Endothelial cell of umbilical vein (primary cell): ENCODE measurements at regions not wholly inside any gene's neighbourhood (a gene's known extent, or its start where the extent isn't known, plus 50 kb on each side); places are given as distances from the start of the nearest gene placed in this dataset.

Experiments used
- BruUV-seq: library from RNA; stranded (reverse); fragments of 400-500 nt; replicated peaks from 2 replicates; lab custom pipeline; 2021; lab: Mats Ljungman, UMichigan
- CTCF ChIA-PET: fragments of 300-600, 350-600 bp; sonication (Branson Sonifier 250); formaldehyde crosslinking; loops from one replicate; lab custom pipeline; 2021; ENCODE audit warnings: antibody characterized with exemption, inconsistent platforms; lab: Charles Lee
- POLR2A ChIA-PET: fragments of 300-600, 350-600 bp; sonication (Branson Sonifier 250); formaldehyde crosslinking; loops from one replicate; lab custom pipeline; 2021; ENCODE audit warnings: antibody characterized with exemption, inconsistent platforms; lab: Charles Lee
- DNase-seq: peaks from one replicate; pipeline ENCODE4 v3.0.0-alpha.2; 2011; ENCODE audit warnings: low read depth, low spot score
- FAIRE-seq: peaks from 2 replicates; lab custom pipeline; 2011; peaks lifted over from hg19 to GRCh38; lab: Jason Lieb, UNC
- H2AFZ ChIP-seq: 2 replicates; pipeline ENCODE4 v1.6.0; 2012; ENCODE audit warnings: low read depth, low read length, control low read depth, inconsistent platforms
- H3K27ac ChIP-seq: 2 replicates; pipeline ENCODE4 v1.5.1; 2011; ENCODE audit warnings: low read depth, mild to moderate bottlenecking, control low read depth, low read length, moderate library complexity; ENCODE audit not compliant: insufficient read depth
- H3K27me3 ChIP-seq, 2 experiments: 2 replicates each; pipeline versions ENCODE4 v1.6.0 to v1.6.1; 2011; ENCODE audit warnings: low read length in 2 of 2, mixed read lengths in 1 of 2; ENCODE audit not compliant: control insufficient read depth in 2 of 2, insufficient read depth in 2 of 2
- H3K36me3 ChIP-seq, 2 experiments: 2 replicates in 1 of 2; 3 replicates in 1 of 2; pipeline ENCODE4 v1.5.1; 2011; ENCODE audit warnings: low read length in 2 of 2, mild to moderate bottlenecking in 1 of 2, moderate library complexity in 1 of 2; ENCODE audit not compliant: control insufficient read depth in 2 of 2, insufficient read depth in 2 of 2; ENCODE audit errors: extremely low read depth in 1 of 2
- H3K4me1 ChIP-seq: 3 replicates; pipeline ENCODE4 v1.5.1; 2011; ENCODE audit warnings: mild to moderate bottlenecking, low read length; ENCODE audit not compliant: control insufficient read depth, insufficient read depth; ENCODE audit errors: extremely low read depth
- H3K4me2 ChIP-seq: 2 replicates; pipeline ENCODE4 v1.6.1; 2011; ENCODE audit warnings: low read length, control low read depth, mixed read lengths; ENCODE audit not compliant: insufficient read depth
- H3K4me3 ChIP-seq, 3 experiments: fragments of 200-600 bp in 1 of 3; sonication (generic), shearing (Covaris generic) in 1 of 3; replicated peaks in 1 of 3; 2 replicates each; pipeline ENCODE4 v1.5.1; 2011 to 2016; ENCODE audit warnings: control low read depth in 3 of 3, low read length in 3 of 3, mild to moderate bottlenecking in 2 of 3, inconsistent platforms in 1 of 3, low read depth in 1 of 3, moderate library complexity in 1 of 3; ENCODE audit not compliant: insufficient read depth in 1 of 3
- H3K79me2 ChIP-seq: 2 replicates; pipeline ENCODE4 v1.6.0; 2012; ENCODE audit warnings: low read length, inconsistent platforms; ENCODE audit not compliant: control insufficient read depth, insufficient read depth
- H3K9ac ChIP-seq: replicated peaks from 2 replicates; pipeline ENCODE3; 2011; ENCODE audit warnings: low read length, control low read depth; ENCODE audit not compliant: insufficient read depth; ENCODE audit errors: extremely low read depth
- H3K9me1 ChIP-seq: replicated peaks from 3 replicates; pipeline ENCODE4 v1.6.0; 2011; ENCODE audit warnings: mild to moderate bottlenecking, low read length; ENCODE audit not compliant: control insufficient read depth, insufficient read depth; ENCODE audit errors: extremely low read depth
- H3K9me3 ChIP-seq: replicated peaks from 2 replicates; pipeline ENCODE4 v1.5.1; 2012; ENCODE audit warnings: low read length, inconsistent platforms; ENCODE audit not compliant: control insufficient read depth, insufficient read depth
- H4K20me1 ChIP-seq: replicated peaks from 2 replicates; pipeline ENCODE3; 2011; ENCODE audit warnings: mild to moderate bottlenecking, low read length; ENCODE audit not compliant: control insufficient read depth, insufficient read depth; ENCODE audit errors: extremely low read depth
- CTCF ChIP-seq, 2 donors: IDR thresholded peaks; 1 replicate in 1 of 2; 2 replicates in 1 of 2; pipeline ENCODE4 v1.5.1; 2011; ENCODE audit warnings: low read length in 2 of 2, mild to moderate bottlenecking in 2 of 2, moderate library complexity in 2 of 2, control low read depth in 1 of 2, inconsistent platforms in 1 of 2, low read depth in 1 of 2; ENCODE audit not compliant: insufficient read depth in 1 of 2; ENCODE audit errors: extremely low read depth in 1 of 2
- EZH2 ChIP-seq: IDR thresholded peaks from 2 replicates; pipeline ENCODE4 v1.6.1; 2012; ENCODE audit warnings: borderline replicate concordance, low read depth, mild to moderate bottlenecking, moderate library complexity, low read length, inconsistent platforms; ENCODE audit not compliant: severe bottlenecking
- FOS ChIP-seq: IDR thresholded peaks from 2 replicates; pipeline ENCODE4 v1.6.1; 2011; ENCODE audit warnings: mild to moderate bottlenecking, low read length, moderate library complexity, borderline replicate concordance; ENCODE audit not compliant: insufficient read depth
- GATA2 ChIP-seq: IDR thresholded peaks from 2 replicates; pipeline ENCODE4 v1.7.0; 2011; ENCODE audit warnings: low read depth, mild to moderate bottlenecking, moderate library complexity, mixed read lengths, low read length; ENCODE audit not compliant: insufficient read length, insufficient read depth
- JUN ChIP-seq: IDR thresholded peaks from 2 replicates; pipeline ENCODE4 v1.6.1; 2011; ENCODE audit warnings: borderline replicate concordance, low read depth; ENCODE audit not compliant: insufficient read length, insufficient read depth
- MAX ChIP-seq: IDR thresholded peaks from 2 replicates; pipeline ENCODE4 v1.6.1; 2011; ENCODE audit not compliant: insufficient read depth, insufficient read length
- MYC ChIP-seq: IDR thresholded peaks from one replicate; pipeline ENCODE4 v1.6.1; 2011; ENCODE audit warnings: mild to moderate bottlenecking, low read depth, low read length
- POLR2A ChIP-seq: IDR thresholded peaks from 2 replicates; pipeline ENCODE4 v1.6.1; 2012; ENCODE audit warnings: low read depth, mild to moderate bottlenecking, control low read depth, low read length
- POLR2AphosphoS5 ChIP-seq: IDR thresholded peaks from 2 replicates; pipeline ENCODE4 v1.6.1; 2012; ENCODE audit warnings: low read depth, mild to moderate bottlenecking, control low read depth, low read length, moderate library complexity; ENCODE audit not compliant: insufficient read depth
- dilution Hi-C: fragments of 300-500 bp; cut with MboI; formaldehyde crosslinking; loops from one replicate; pipeline ENCODE4 v1.15.0; 2019; ENCODE audit warnings: low sequenced_read_pairs; ENCODE audit not compliant: extremely low pct_ligation_motif_present
- intact Hi-C: fragments of 100-400 bp; cut with micrococcal nuclease; formaldehyde crosslinking; loops from one replicate; pipeline ENCODE4 v1.10.0; 2022

GRCh38 chr1:181909010-181909409, 152.5 kb downstream of the ZNF648 start:
- FAIRE-seq (no peak), DNase-seq (no peak)
- Histone ChIP-seq H4K20me1 (no peaks in the 10 kb centered on the region), H2AFZ (no peak overlapping the region), H3K79me2 (no peaks in the 10 kb centered on the region), H3K9me3 (peaks cover 3% of the 10 kb centered on the region), H3K27ac (no peak overlapping the region), H3K27me3 (no peaks in the 10 kb centered on the region), H3K4me2 (no peak overlapping the region), H3K9ac (no peak overlapping the region), H3K9me1 (no peaks in the 10 kb centered on the region), H3K36me3 (no peaks in the 10 kb centered on the region), H3K4me1 (no peaks in the 10 kb centered on the region), H3K4me3 (no peak overlapping the region)
- CTCF ChIA-PET: no interaction called here
- intact Hi-C loops: no loop called here
- TF ChIP-seq EZH2 (no peak), POLR2A (no peak), CTCF (IDR thresholded peaks at IDR 0.05; ENCODE audit: extremely low read depth in 1 of 2, insufficient read depth in 1 of 2, low read depth in 1 of 2, low read length in 2 of 2) (no peak), POLR2AphosphoS5 (no peak), FOS (no peak), MYC (no peak), MAX (no peak), GATA2 (no peak), JUN (no peak)
- no TSS peak for BruUV-seq
- POLR2A ChIA-PET: no interaction called here
- dilution Hi-C loops: no loop called here
